ENCODE measurements at regions not wholly inside any gene's neighbourhood (a gene's known extent, or its start where the extent isn't known, plus 50 kb on each side); places are given as distances from the start of the nearest gene placed in this dataset.
"Not testable (repeated sequence)": the region's sequence is repeated elsewhere in the genome, so short reads cannot be mapped to it uniquely, and the experiment has no call there.

- no peaks in the 10 kb centered on the region for H3K36me3 ChIP-seq (replicated peaks; ENCODE audit: control insufficient read depth, insufficient read depth, low read length)
- no peak for DNase-seq
- no peaks in the 10 kb centered on the region for H3K27me3 ChIP-seq (ENCODE audit: control insufficient read depth, insufficient read depth, low read length)
- H3K4me3 ChIP-seq (ENCODE audit: insufficient read depth, low read depth, low read length): no peak overlapping the region
These were observed 181.0 kb upstream of the MYLIP start for GRCh38 chr6:15947923-15948322.

GRCh38 chr6:15947436-15947835 lies 181.4 kb upstream of the MYLIP start:
- Histone ChIP-seq H3K4me3 (ENCODE audit: insufficient read depth, low read depth, low read length) (no peak overlapping the region), H3K36me3 (replicated peaks; ENCODE audit: control insufficient read depth, insufficient read depth, low read length) (no peaks in the 10 kb centered on the region), H3K27me3 (ENCODE audit: control insufficient read depth, insufficient read depth, low read length) (no peaks in the 10 kb centered on the region)
- no peak for DNase-seq

GRCh38 chr6:15946701-15947385 lies 182.0 kb upstream of the MYLIP start:
- Histone ChIP-seq H3K36me3 (replicated peaks; ENCODE audit: control insufficient read depth, insufficient read depth, low read length) (no peaks in the 10 kb centered on the region), H3K4me3 (ENCODE audit: insufficient read depth, low read depth, low read length) (no peak overlapping the region), H3K27me3 (ENCODE audit: control insufficient read depth, insufficient read depth, low read length) (no peaks in the 10 kb centered on the region)
- DNase-seq: no peak

GRCh38 chr6:15945593-15946159 lies 183.2 kb upstream of the MYLIP start:
- H3K36me3 ChIP-seq (replicated peaks; ENCODE audit: control insufficient read depth, insufficient read depth, low read length): no peaks in the 10 kb centered on the region
- no peak overlapping the region for H3K4me3 ChIP-seq (ENCODE audit: insufficient read depth, low read depth, low read length)
- H3K27me3 ChIP-seq (ENCODE audit: control insufficient read depth, insufficient read depth, low read length): no peaks in the 10 kb centered on the region
- no peak for DNase-seq

- Histone ChIP-seq H3K27me3 (ENCODE audit: control insufficient read depth, insufficient read depth, low read length) (no peaks in the 10 kb centered on the region), H3K4me3 (ENCODE audit: insufficient read depth, low read depth, low read length) (no peak overlapping the region), H3K36me3 (replicated peaks; ENCODE audit: control insufficient read depth, insufficient read depth, low read length) (no peaks in the 10 kb centered on the region)
- DNase-seq: no peak
These were observed 185.5 kb upstream of the MYLIP start for GRCh38 chr6:15943423-15943822.

GRCh38 chr6:15941168-15941567 lies 187.7 kb upstream of the MYLIP start:
- DNase-seq: no peak

GRCh38 chr6:15938107-15938506 lies 190.8 kb upstream of the MYLIP start:
- no peak for DNase-seq
- Histone ChIP-seq H3K4me3 (ENCODE audit: insufficient read depth, low read depth, low read length) (no peak overlapping the region), H3K27me3 (ENCODE audit: control insufficient read depth, insufficient read depth, low read length) (no peaks in the 10 kb centered on the region), H3K36me3 (replicated peaks; ENCODE audit: control insufficient read depth, insufficient read depth, low read length) (no peaks in the 10 kb centered on the region)

More at GRCh38 chr6:15941168-15941567, 187.7 kb upstream of the MYLIP start:
- Histone ChIP-seq H3K4me3 (ENCODE audit: insufficient read depth, low read depth, low read length) (no peak overlapping the region), H3K27me3 (ENCODE audit: control insufficient read depth, insufficient read depth, low read length) (no peaks in the 10 kb centered on the region), H3K36me3 (replicated peaks; ENCODE audit: control insufficient read depth, insufficient read depth, low read length) (no peaks in the 10 kb centered on the region)

- no peaks in the 10 kb centered on the region for H3K27me3 ChIP-seq (ENCODE audit: control insufficient read depth, insufficient read depth, low read length)
- no peak for DNase-seq
- H3K36me3 ChIP-seq (replicated peaks; ENCODE audit: control insufficient read depth, insufficient read depth, low read length): no peaks in the 10 kb centered on the region
- H3K4me3 ChIP-seq (ENCODE audit: insufficient read depth, low read depth, low read length): no peak overlapping the region
These were observed 191.3 kb upstream of the MYLIP start for GRCh38 chr6:15937602-15938001.

- H3K4me3 ChIP-seq (ENCODE audit: insufficient read depth, low read depth, low read length): no peak overlapping the region
- H3K27me3 ChIP-seq (ENCODE audit: control insufficient read depth, insufficient read depth, low read length): no peaks in the 10 kb centered on the region
- H3K36me3 ChIP-seq (replicated peaks; ENCODE audit: control insufficient read depth, insufficient read depth, low read length): no peaks in the 10 kb centered on the region
- no peak for DNase-seq
These were observed 192.4 kb upstream of the MYLIP start for GRCh38 chr6:15936503-15936902.

GRCh38 chr6:15935661-15936060 lies 193.2 kb upstream of the MYLIP start:
- Histone ChIP-seq H3K36me3 (replicated peaks; ENCODE audit: control insufficient read depth, insufficient read depth, low read length) (no peaks in the 10 kb centered on the region), H3K27me3 (ENCODE audit: control insufficient read depth, insufficient read depth, low read length) (no peaks in the 10 kb centered on the region), H3K4me3 (ENCODE audit: insufficient read depth, low read depth, low read length) (no peak overlapping the region)
- no peak for DNase-seq

GRCh38 chr6:15931697-15932096 lies 197.2 kb upstream of the MYLIP start:
- DNase-seq; H3K27me3 ChIP-seq (ENCODE audit: control insufficient read depth, insufficient read depth, low read length); H3K36me3 ChIP-seq (replicated peaks; ENCODE audit: control insufficient read depth, insufficient read depth, low read length); H3K4me3 ChIP-seq (ENCODE audit: insufficient read depth, low read depth, low read length): not testable (repeated sequence)

- DNase-seq: no peak
- Histone ChIP-seq H3K27me3 (ENCODE audit: control insufficient read depth, insufficient read depth, low read length) (no peaks in the 10 kb centered on the region), H3K36me3 (replicated peaks; ENCODE audit: control insufficient read depth, insufficient read depth, low read length) (no peaks in the 10 kb centered on the region), H3K4me3 (ENCODE audit: insufficient read depth, low read depth, low read length) (no peak overlapping the region)
These were observed 198.7 kb upstream of the MYLIP start for GRCh38 chr6:15930207-15930606.

- H3K4me3 ChIP-seq (ENCODE audit: insufficient read depth, low read depth, low read length): no peak overlapping the region
- H3K27me3 ChIP-seq (ENCODE audit: control insufficient read depth, insufficient read depth, low read length): no peaks in the 10 kb centered on the region
- H3K36me3 ChIP-seq (replicated peaks; ENCODE audit: control insufficient read depth, insufficient read depth, low read length): no peaks in the 10 kb centered on the region
- no peak for DNase-seq
These were observed 199.2 kb upstream of the MYLIP start for GRCh38 chr6:15929685-15930084.

- no peaks in the 10 kb centered on the region for H3K36me3 ChIP-seq (replicated peaks; ENCODE audit: control insufficient read depth, insufficient read depth, low read length)
- DNase-seq: no peak
- H3K4me3 ChIP-seq (ENCODE audit: insufficient read depth, low read depth, low read length): no peak overlapping the region
- no peaks in the 10 kb centered on the region for H3K27me3 ChIP-seq (ENCODE audit: control insufficient read depth, insufficient read depth, low read length)
These were observed 201.2 kb upstream of the MYLIP start for GRCh38 chr6:15927531-15928225.

- H3K27me3 ChIP-seq (ENCODE audit: control insufficient read depth, insufficient read depth, low read length): no peaks in the 10 kb centered on the region
- no peaks in the 10 kb centered on the region for H3K36me3 ChIP-seq (replicated peaks; ENCODE audit: control insufficient read depth, insufficient read depth, low read length)
- H3K4me3 ChIP-seq (ENCODE audit: insufficient read depth, low read depth, low read length): no peak overlapping the region
- no peak for DNase-seq
These were observed 202.6 kb upstream of the MYLIP start for GRCh38 chr6:15926256-15926655.
